ENCODE measurements at regions not wholly inside any gene's neighbourhood (a gene's known extent, or its start where the extent isn't known, plus 50 kb on each side); places are given as distances from the start of the nearest gene placed in this dataset.

GRCh38 chr11:105553025-105553424 is 56.8 kb upstream of the GRIA4 start:
- DNase-seq (ENCODE audit: low spot score): no peak

- no peak for DNase-seq (ENCODE audit: low spot score)
These were observed 61.5 kb upstream of the GRIA4 start for GRCh38 chr11:105548359-105548758.

GRCh38 chr11:105538588-105538987 is 71.3 kb upstream of the GRIA4 start:
- no peak for DNase-seq (ENCODE audit: low spot score)

GRCh38 chr11:105537531-105537930 is 72.3 kb upstream of the GRIA4 start:
- no peak for DNase-seq (ENCODE audit: low spot score)

- DNase-seq (ENCODE audit: low spot score): no peak
These were observed 85.6 kb upstream of the GRIA4 start for GRCh38 chr11:105524286-105524685.

GRCh38 chr11:105520706-105521345 is 89.0 kb upstream of the GRIA4 start:
- no peak for DNase-seq (ENCODE audit: low spot score)

GRCh38 chr11:105507496-105508254 is 102.2 kb upstream of the GRIA4 start:
- DNase-seq (ENCODE audit: low spot score): no peak

- DNase-seq (ENCODE audit: low spot score): no peak
These were observed 117.9 kb upstream of the GRIA4 start for GRCh38 chr11:105492010-105492409.

- no peak for DNase-seq (ENCODE audit: low spot score)
These were observed 118.5 kb upstream of the GRIA4 start for GRCh38 chr11:105491394-105491793.

GRCh38 chr11:105490333-105490732 is 119.5 kb upstream of the GRIA4 start:
- DNase-seq (ENCODE audit: low spot score): no peak

- no peak for DNase-seq (ENCODE audit: low spot score)
These were observed 120.4 kb upstream of the GRIA4 start for GRCh38 chr11:105489446-105489845.

GRCh38 chr11:105486929-105487328 is 122.9 kb upstream of the GRIA4 start:
- no peak for DNase-seq (ENCODE audit: low spot score)

- DNase-seq (ENCODE audit: low spot score): no peak
These were observed 139.9 kb upstream of the GRIA4 start for GRCh38 chr11:105469931-105470330.

GRCh38 chr11:105468154-105468553 is 141.7 kb upstream of the GRIA4 start:
- no peak for DNase-seq (ENCODE audit: low spot score)

GRCh38 chr11:105466582-105467228 is 143.2 kb upstream of the GRIA4 start:
- no peak for DNase-seq (ENCODE audit: low spot score)

- no peak for DNase-seq (ENCODE audit: low spot score)
These were observed 151.8 kb upstream of the GRIA4 start for GRCh38 chr11:105458071-105458470.

GRCh38 chr11:105456950-105457349 is 152.9 kb upstream of the GRIA4 start:
- no peak for DNase-seq (ENCODE audit: low spot score)

GRCh38 chr11:105449100-105449734 is 160.7 kb upstream of the GRIA4 start:
- DNase-seq (ENCODE audit: low spot score): no peak

- DNase-seq (ENCODE audit: low spot score): no peak
These were observed 161.2 kb upstream of the GRIA4 start for GRCh38 chr11:105448703-105449079.

- no peak for DNase-seq (ENCODE audit: low spot score)
These were observed 161.8 kb upstream of the GRIA4 start for GRCh38 chr11:105447936-105448702.

GRCh38 chr11:105443623-105444022 is 166.2 kb upstream of the GRIA4 start:
- no peak for DNase-seq (ENCODE audit: low spot score)

All from CD4-positive, alpha-beta T cell treated with Interleukin-15 for 4 hours (primary cell).